Panc1 (cell line): ENCODE measurements at regions not wholly inside any gene's neighbourhood (a gene's known extent, or its start where the extent isn't known, plus 50 kb on each side); places are given as distances from the start of the nearest gene placed in this dataset.

Source experiments
- ATAC-seq: fragments of 200-7000 bp; cut with Tn5 transposase; 2 replicates; pipeline ENCODE4 v1.9.1; 2020; ENCODE audit warnings: mild to moderate bottlenecking, moderate library complexity
- BruUV-seq: library from RNA; stranded (reverse); fragments of 400-500 nt; replicated peaks from 2 replicates; lab custom pipeline; 2021; lab: Mats Ljungman, UMichigan
- CTCF ChIA-PET: fragments of 300-600 bp; sonication (Branson Sonifier 250); formaldehyde crosslinking; loops from one replicate; lab custom pipeline; 2022; ENCODE audit warnings: antibody characterized with exemption; lab: Charles Lee
- POLR2A ChIA-PET: fragments of 300-600 bp; sonication (Branson Sonifier 250); formaldehyde crosslinking; loops from one replicate; lab custom pipeline; 2022; ENCODE audit warnings: antibody characterized with exemption; lab: Charles Lee
- DNase-seq: peaks from one replicate; pipeline ENCODE4 v3.0.0-alpha.2; 2010; ENCODE audit warnings: low read depth, low spot score
- H3K27ac ChIP-seq: 2 replicates; pipeline ENCODE4 v1.5.1; 2011; ENCODE audit warnings: mild to moderate bottlenecking, low read length, inconsistent platforms
- H3K27me3 ChIP-seq: fragments of 200-500 bp; sonication (Bioruptor generic); 2 replicates; pipeline ENCODE4 v1.6.0; 2014; ENCODE audit warnings: low read length, inconsistent platforms; ENCODE audit not compliant: control insufficient read depth, insufficient read depth
- H3K36me3 ChIP-seq: fragments of 200-500 bp; sonication (Bioruptor generic); 2 replicates; pipeline ENCODE4 v1.5.1; 2014; ENCODE audit warnings: inconsistent platforms, mild to moderate bottlenecking, low read length, moderate library complexity; ENCODE audit not compliant: control insufficient read depth, insufficient read depth
- H3K4me1 ChIP-seq: 2 replicates; pipeline ENCODE4 v1.5.1; 2011; ENCODE audit warnings: inconsistent platforms, mild to moderate bottlenecking, low read length, moderate library complexity; ENCODE audit not compliant: control insufficient read depth, insufficient read depth
- H3K4me3 ChIP-seq, 2 experiments: 2 replicates each; pipeline ENCODE4 v1.5.1; 2011 to 2012; ENCODE audit warnings: low read depth in 2 of 2, low read length in 2 of 2, mild to moderate bottlenecking in 2 of 2, inconsistent platforms in 1 of 2, moderate library complexity in 1 of 2
- H3K9me3 ChIP-seq: fragments of 200-500 bp; sonication (Bioruptor generic); 2 replicates; pipeline ENCODE4 v1.5.1; 2014; ENCODE audit warnings: low read depth, mild to moderate bottlenecking, inconsistent platforms, low read length, moderate library complexity; ENCODE audit not compliant: control insufficient read depth, insufficient read depth
- POLR2AphosphoS5 ChIP-seq: IDR thresholded peaks from 2 replicates; pipeline ENCODE4 v1.6.1; 2012; ENCODE audit warnings: mild to moderate bottlenecking, low read depth, low read length, moderate library complexity
- SIN3A ChIP-seq: IDR thresholded peaks from 2 replicates; pipeline ENCODE4 v1.6.1; 2012; ENCODE audit warnings: low read depth, mild to moderate bottlenecking, low read length, moderate library complexity, borderline replicate concordance; ENCODE audit not compliant: insufficient read depth
- TCF7L2 ChIP-seq: IDR thresholded peaks from 2 replicates; pipeline ENCODE4 v1.6.1; 2011; ENCODE audit warnings: mild to moderate bottlenecking, low read depth, low read length, inconsistent platforms
- in situ Hi-C: cut with HindIII; loops from 2 replicates; pipeline ENCODE4 v1.10.0; 2016; ENCODE audit warnings: low sequenced_read_pairs, low pct_unique_long_range_greater_than_20kb
- intact Hi-C: fragments of 100-400 bp; cut with micrococcal nuclease; formaldehyde crosslinking; loops from one replicate; pipeline ENCODE4 v1.10.0; 2022; ENCODE audit not compliant: unreplicated experiment
- TF ChIP-seq, protein P1 (sequence below): fragments of 450-650 bp; IDR thresholded peaks from 2 replicates; pipeline ENCODE4 v1.5.1; 2017; ENCODE audit warnings: mild to moderate bottlenecking
- TF ChIP-seq, protein P2 (sequence below), 2 experiments: IDR thresholded peaks; 2 replicates each; pipeline ENCODE4 v1.6.1; 2011 to 2012; ENCODE audit warnings: low read depth in 2 of 2, control low read depth in 1 of 2, low read length in 1 of 2, mild to moderate bottlenecking in 1 of 2, moderate library complexity in 1 of 2; ENCODE audit not compliant: insufficient read depth in 1 of 2

DNA sequence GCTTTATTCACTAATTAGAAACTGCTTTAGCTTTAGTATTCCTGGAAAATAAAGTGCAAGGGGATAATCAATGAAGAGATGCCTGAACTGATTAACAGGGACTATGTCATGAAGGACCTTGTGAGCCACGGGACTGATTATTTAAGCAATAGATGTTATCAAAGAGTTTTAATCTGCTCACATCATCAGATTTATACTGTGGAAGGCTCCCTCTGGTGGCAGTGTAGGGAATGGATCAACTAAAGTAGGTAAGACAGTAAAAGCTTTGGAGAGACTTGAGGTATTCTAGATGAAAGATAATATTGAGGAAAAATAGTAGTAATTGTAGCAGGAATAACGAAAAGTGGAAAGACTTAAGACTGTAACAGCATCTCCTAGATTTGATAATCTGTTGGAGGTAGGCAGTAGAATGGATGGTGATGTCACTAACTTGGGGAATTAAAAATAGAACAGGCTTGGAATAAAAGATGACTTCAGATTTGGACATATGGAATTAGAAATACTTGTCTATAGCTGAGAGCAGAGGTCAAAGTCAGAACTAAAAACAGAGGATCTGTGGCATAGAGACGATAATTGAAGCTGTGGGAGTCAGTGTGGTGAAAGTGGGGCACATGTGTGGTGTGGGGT lies 80.3 kb upstream of the HTR1E start:
- Histone ChIP-seq H3K4me1 (no peaks in the 10 kb centered on the region), H3K4me3 (no peak overlapping the region), H3K27ac (no peak overlapping the region), H3K9me3 (no peaks in the 10 kb centered on the region), H3K27me3 (no peaks in the 10 kb centered on the region), H3K36me3 (no peaks in the 10 kb centered on the region)
- ChIA-PET POLR2A (no interaction called here), CTCF (interaction anchor here (0.5 kb wide), 1 partner anchor 21 kb away, joined by 3 read pairs; no protein-coding TSS in a partner anchor)
- DNase-seq (peak; percentile 17), ATAC-seq (no peak)
- intact Hi-C loops: loop anchor here (5.0 kb wide), 4 partner anchors 80 to 1100 kb away; partner anchors contain the start of gene HTR1E
- no TSS peak for BruUV-seq
- in situ Hi-C loops: no loop called here
- TF ChIP-seq, protein P1, sequence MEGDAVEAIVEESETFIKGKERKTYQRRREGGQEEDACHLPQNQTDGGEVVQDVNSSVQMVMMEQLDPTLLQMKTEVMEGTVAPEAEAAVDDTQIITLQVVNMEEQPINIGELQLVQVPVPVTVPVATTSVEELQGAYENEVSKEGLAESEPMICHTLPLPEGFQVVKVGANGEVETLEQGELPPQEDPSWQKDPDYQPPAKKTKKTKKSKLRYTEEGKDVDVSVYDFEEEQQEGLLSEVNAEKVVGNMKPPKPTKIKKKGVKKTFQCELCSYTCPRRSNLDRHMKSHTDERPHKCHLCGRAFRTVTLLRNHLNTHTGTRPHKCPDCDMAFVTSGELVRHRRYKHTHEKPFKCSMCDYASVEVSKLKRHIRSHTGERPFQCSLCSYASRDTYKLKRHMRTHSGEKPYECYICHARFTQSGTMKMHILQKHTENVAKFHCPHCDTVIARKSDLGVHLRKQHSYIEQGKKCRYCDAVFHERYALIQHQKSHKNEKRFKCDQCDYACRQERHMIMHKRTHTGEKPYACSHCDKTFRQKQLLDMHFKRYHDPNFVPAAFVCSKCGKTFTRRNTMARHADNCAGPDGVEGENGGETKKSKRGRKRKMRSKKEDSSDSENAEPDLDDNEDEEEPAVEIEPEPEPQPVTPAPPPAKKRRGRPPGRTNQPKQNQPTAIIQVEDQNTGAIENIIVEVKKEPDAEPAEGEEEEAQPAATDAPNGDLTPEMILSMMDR: peak; percentile 77; the same call in 1 of the 2 replicates
- TF ChIP-seq POLR2AphosphoS5 (no peak), SIN3A (no peak), TCF7L2 (no peak)
- TF ChIP-seq, protein P2, sequence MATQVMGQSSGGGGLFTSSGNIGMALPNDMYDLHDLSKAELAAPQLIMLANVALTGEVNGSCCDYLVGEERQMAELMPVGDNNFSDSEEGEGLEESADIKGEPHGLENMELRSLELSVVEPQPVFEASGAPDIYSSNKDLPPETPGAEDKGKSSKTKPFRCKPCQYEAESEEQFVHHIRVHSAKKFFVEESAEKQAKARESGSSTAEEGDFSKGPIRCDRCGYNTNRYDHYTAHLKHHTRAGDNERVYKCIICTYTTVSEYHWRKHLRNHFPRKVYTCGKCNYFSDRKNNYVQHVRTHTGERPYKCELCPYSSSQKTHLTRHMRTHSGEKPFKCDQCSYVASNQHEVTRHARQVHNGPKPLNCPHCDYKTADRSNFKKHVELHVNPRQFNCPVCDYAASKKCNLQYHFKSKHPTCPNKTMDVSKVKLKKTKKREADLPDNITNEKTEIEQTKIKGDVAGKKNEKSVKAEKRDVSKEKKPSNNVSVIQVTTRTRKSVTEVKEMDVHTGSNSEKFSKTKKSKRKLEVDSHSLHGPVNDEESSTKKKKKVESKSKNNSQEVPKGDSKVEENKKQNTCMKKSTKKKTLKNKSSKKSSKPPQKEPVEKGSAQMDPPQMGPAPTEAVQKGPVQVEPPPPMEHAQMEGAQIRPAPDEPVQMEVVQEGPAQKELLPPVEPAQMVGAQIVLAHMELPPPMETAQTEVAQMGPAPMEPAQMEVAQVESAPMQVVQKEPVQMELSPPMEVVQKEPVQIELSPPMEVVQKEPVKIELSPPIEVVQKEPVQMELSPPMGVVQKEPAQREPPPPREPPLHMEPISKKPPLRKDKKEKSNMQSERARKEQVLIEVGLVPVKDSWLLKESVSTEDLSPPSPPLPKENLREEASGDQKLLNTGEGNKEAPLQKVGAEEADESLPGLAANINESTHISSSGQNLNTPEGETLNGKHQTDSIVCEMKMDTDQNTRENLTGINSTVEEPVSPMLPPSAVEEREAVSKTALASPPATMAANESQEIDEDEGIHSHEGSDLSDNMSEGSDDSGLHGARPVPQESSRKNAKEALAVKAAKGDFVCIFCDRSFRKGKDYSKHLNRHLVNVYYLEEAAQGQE (IDR thresholded peaks at IDR 0.05; ENCODE audit: insufficient read depth in 1 of 2, low read depth in 2 of 2, low read length in 1 of 2): no peak

- CTCF ChIA-PET: no interaction called here
- H3K36me3 ChIP-seq: no peaks in the 10 kb centered on the region
- no peaks in the 10 kb centered on the region for H3K27me3 ChIP-seq
- H3K27ac ChIP-seq: no peak overlapping the region
- in situ Hi-C loops (no loop called here), intact Hi-C loops (loop anchor here (5.0 kb wide), 4 partner anchors 81 to 1099 kb away; partner anchors contain the start of gene HTR1E)
- TF ChIP-seq, protein P1: no peak
- TF ChIP-seq SIN3A (no peak), TCF7L2 (no peak), POLR2AphosphoS5 (no peak)
- TF ChIP-seq, protein P2 (IDR thresholded peaks at IDR 0.05; ENCODE audit: insufficient read depth in 1 of 2, low read depth in 2 of 2, low read length in 1 of 2): no peak
- H3K4me1 ChIP-seq: no peaks in the 10 kb centered on the region
- ATAC-seq: no peak
- POLR2A ChIA-PET: no interaction called here
- BruUV-seq: no TSS peak
- DNase-seq: no peak
- H3K4me3 ChIP-seq: no peak overlapping the region
- no peaks in the 10 kb centered on the region for H3K9me3 ChIP-seq
Measured at GRCh38 chr6:86856379-86856778, 80.9 kb upstream of the HTR1E start.
